Lower leg skin (tissue), 4 donors: ENCODE measurements at regions not wholly inside any gene's neighbourhood (a gene's known extent, or its start where the extent isn't known, plus 50 kb on each side); places are given as distances from the start of the nearest gene placed in this dataset.

Source experiments
- DNase-seq, 2 donors: peaks; one replicate each; pipeline ENCODE4 v3.0.0-alpha.2; 2019; ENCODE audit warnings: low spot score in 2 of 2
- H3K4me3 ChIP-seq: fragments of 200-600 bp; sonication (generic); 2 replicates; pipeline ENCODE4 v1.5.1; 2017; ENCODE audit warnings: mild to moderate bottlenecking, low read depth; ENCODE audit not compliant: poor library complexity, severe bottlenecking
- POLR2A ChIP-seq, 2 donors: fragments of 450-650 bp; IDR thresholded peaks; one replicate each; pipeline ENCODE4 v1.6.1; 2016 to 2017; ENCODE audit warnings: antibody characterized with exemption in 2 of 2, mild to moderate bottlenecking in 1 of 2, moderate library complexity in 1 of 2
- WGBS, 2 donors: methylation state at CpG; one replicate each; pipeline ENCODE4 v1.1.5; 2018; 5-methylcytosine and 5-hydroxymethylcytosine counted together
- intact Hi-C: fragments of 100-400 bp; cut with DNase I; formaldehyde crosslinking; loops from one replicate; pipeline ENCODE4 v1.15.0; 2023; ENCODE audit warnings: low total_unique reads
- TF ChIP-seq, protein P1 (sequence below), 3 donors: fragments of 450-650 bp; IDR thresholded peaks; one replicate each; pipeline ENCODE4 v1.5.1; 2016; ENCODE audit warnings: antibody characterized with exemption in 3 of 3, mild to moderate bottlenecking in 3 of 3, moderate library complexity in 2 of 3

GRCh38 chr2:23239374-23239773 lies 145.6 kb upstream of the KLHL29 start:
- H3K4me3 ChIP-seq: no peak overlapping the region
- DNase-seq: no peak
- intact Hi-C loops: no loop called here
- TF ChIP-seq, protein P1, sequence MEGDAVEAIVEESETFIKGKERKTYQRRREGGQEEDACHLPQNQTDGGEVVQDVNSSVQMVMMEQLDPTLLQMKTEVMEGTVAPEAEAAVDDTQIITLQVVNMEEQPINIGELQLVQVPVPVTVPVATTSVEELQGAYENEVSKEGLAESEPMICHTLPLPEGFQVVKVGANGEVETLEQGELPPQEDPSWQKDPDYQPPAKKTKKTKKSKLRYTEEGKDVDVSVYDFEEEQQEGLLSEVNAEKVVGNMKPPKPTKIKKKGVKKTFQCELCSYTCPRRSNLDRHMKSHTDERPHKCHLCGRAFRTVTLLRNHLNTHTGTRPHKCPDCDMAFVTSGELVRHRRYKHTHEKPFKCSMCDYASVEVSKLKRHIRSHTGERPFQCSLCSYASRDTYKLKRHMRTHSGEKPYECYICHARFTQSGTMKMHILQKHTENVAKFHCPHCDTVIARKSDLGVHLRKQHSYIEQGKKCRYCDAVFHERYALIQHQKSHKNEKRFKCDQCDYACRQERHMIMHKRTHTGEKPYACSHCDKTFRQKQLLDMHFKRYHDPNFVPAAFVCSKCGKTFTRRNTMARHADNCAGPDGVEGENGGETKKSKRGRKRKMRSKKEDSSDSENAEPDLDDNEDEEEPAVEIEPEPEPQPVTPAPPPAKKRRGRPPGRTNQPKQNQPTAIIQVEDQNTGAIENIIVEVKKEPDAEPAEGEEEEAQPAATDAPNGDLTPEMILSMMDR (IDR thresholded peaks at IDR 0.05): no peak
- no peak for TF ChIP-seq POLR2A (IDR thresholded peaks at IDR 0.05)
- 86 to 95% methylated on average over 8 of the region's 8 CpGs for WGBS, 2 donors

DNA sequence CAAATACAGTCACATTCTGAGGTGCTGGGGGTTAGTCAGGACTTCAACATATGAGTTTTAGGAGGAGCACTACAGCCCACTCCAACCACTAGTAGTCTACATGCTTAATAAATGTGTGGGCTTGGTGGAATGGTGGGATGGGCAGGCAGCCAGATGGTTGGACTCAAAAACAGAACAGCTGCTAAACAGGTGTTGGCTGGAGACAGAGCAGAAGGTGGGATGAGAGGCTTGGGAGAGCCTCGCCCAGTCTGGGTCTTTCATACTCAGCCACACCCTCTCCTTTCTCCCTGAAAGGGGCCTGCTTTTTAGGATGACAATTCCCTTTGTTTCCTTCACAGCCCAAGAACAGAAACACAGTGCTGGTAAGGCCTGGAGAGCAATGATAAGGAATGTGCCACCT lies 143.9 kb upstream of the KLHL29 start:
- TF ChIP-seq POLR2A (IDR thresholded peaks at IDR 0.05): no peak
- TF ChIP-seq, protein P1 (IDR thresholded peaks at IDR 0.05): no peak
- intact Hi-C loops: no loop called here
- DNase-seq: no peak
- no peak overlapping the region for H3K4me3 ChIP-seq
- 86 to 88% methylated on average over 1 of the region's 1 CpG for WGBS, 2 donors

DNA sequence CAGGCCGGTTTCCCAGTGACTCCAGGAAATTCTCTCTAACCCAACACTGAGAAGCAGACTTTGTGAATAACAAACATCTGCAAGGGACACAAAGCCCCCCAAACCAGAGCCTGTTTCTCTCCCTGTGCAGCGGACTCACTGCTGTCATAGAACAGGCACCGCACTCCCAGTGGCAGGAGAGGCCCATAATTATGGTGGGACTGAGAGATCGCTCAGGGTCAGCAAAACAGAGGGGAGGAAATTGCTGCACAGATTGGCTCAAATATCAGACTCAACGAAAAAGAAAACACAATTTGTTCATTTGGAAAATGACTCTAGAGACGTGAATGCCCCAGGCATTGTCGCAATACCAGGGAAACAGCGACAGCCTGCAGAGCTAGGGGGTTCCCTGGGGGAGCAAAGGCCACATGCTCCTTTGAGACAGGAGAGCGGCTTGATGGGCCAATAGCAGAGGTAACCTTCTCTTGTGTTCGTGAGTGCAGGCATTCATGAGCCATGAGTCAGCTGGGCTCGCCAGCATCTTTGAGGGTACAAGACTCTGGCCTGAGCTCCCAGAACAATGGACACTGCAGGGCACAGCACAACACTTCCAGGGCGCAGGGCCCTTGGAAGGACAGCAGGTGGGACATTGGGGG lies 143.3 kb upstream of the KLHL29 start:
- 81 to 84% methylated on average over 12 of the region's 12 CpGs for WGBS, 2 donors
- TF ChIP-seq POLR2A (IDR thresholded peaks at IDR 0.05): no peak
- TF ChIP-seq, protein P1 (IDR thresholded peaks at IDR 0.05): no peak
- no peak for DNase-seq
- H3K4me3 ChIP-seq: no peak overlapping the region
- intact Hi-C loops: no loop called here

DNA sequence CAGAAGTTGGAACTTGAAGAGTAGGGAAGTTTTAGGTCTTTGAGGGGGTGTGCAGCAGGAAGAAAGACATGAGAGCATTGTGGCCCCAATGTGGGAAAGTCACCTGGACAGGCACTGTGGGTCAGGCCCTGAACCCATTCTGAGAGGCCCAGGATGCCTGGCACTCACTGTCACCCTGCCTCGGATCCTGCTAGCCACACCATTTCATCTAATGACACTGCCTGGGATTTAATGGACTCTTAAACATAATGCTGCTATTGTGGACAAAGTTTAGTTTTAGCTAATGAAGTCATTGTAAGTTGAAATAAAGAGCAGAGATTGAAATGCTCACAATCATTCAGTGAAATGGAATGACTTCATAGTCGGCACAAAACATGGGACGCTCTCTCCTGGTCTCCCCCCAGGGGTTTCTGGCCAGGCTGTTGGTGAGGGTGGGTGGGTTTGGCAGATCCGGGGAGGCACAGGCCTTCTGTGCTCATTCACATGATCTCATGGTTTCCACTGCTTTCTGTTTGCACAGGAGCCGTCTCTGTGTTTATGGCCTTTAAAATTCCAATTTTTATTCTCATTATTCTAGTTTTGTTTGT lies 141.8 kb upstream of the KLHL29 start:
- no peak for DNase-seq
- 46 to 56% methylated on average over 5 of the region's 5 CpGs for WGBS, 2 donors

DNA sequence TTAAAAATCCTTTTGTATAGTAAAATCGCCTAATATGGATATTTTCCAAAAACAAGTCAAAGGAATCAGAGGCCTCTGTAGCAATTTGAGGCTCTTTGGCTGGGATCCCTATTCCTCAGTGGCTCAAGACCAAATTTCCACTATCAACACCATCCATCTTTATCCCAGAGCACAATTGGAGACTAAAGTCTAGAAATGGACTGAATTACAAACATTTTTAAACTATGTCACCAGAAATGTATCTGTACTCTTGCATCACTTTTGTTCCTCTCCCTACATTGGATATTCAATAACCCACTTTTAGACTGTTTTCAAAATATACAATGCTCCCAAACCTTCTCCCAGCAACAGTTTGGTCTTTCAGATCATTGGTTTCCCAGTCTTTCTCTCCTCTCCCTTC lies 140.4 kb upstream of the KLHL29 start:
- TF ChIP-seq, protein P1 (IDR thresholded peaks at IDR 0.05): no peak
- TF ChIP-seq POLR2A (IDR thresholded peaks at IDR 0.05): no peak
- no peak for DNase-seq
- WGBS, 2 donors: 28 to 29% methylated on average over 1 of the region's 1 CpG
- intact Hi-C loops: no loop called here
- no peak overlapping the region for H3K4me3 ChIP-seq

More for the DNA sequence above, 141.8 kb upstream of the KLHL29 start:
- intact Hi-C loops: no loop called here
- no peak overlapping the region for H3K4me3 ChIP-seq
- TF ChIP-seq, protein P1 (IDR thresholded peaks at IDR 0.05): no peak
- TF ChIP-seq POLR2A (IDR thresholded peaks at IDR 0.05): no peak
